ENCODE measurements at regions not wholly inside any gene's neighbourhood (a gene's known extent, or its start where the extent isn't known, plus 50 kb on each side); places are given as distances from the start of the nearest gene placed in this dataset.

GRCh38 chr6:227074-227782 is 65.1 kb upstream of the DUSP22 start:
- no peak for DNase-seq

- DNase-seq = no peak
Measured at GRCh38 chr6:227812-228338, 64.4 kb upstream of the DUSP22 start.

GRCh38 chr6:228881-229651 is 63.2 kb upstream of the DUSP22 start:
- no peak for DNase-seq

DNA sequence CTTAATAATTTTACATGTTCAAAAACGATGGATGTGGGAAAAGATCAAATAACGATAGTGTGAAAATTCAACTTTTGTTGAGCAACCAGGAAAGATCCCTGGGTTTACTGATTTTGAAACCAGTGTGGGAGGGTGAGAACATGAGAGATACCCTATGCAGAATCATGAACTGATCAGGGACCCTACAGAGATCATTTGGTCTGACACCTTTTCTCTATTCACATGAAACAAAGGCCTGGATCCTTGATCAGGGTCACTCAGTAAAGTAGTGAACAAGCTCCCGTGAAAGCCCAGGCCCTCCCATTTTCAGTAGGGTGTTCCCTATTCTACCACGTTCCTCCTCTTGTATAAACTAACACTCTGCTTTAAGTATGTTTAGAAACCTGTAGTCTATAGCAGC is 60.5 kb upstream of the DUSP22 start:
- DNase-seq = no peak

GRCh38 chr6:232982-233640 is 59.2 kb upstream of the DUSP22 start:
- no peak for DNase-seq

DNA sequence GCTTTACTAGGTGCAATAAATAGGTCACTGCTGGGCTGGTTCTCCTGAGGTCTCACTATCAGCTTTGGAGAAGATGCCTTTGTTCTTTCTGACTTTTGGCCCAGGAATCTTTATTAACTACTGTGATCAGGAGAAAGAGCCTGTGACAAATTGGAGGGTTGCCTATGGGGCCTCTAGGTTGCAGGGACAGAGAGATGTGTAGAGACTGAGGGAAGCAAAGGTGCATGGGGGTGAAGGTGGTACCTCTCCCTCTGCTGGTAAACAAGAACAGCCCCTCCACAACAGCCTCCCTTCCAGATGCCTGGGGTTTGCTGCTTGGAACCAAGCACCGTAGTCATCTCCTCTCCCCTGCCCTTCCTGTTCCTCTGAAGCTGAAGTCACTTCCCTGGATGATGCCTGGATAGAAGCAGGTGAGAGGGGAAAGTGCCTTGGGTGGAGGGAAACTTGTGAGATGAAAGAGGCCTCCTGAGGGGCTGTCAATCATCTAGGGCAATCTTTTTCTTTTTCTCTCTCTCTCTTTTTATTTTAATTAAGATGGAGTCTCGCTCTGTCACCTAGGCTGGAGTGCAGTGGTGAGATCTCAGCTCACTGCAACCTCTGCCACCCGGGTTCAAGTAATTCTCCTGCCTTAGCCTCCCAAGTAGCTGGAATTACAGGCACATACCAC is 57.4 kb upstream of the DUSP22 start:
- DNase-seq = no peak

DNA sequence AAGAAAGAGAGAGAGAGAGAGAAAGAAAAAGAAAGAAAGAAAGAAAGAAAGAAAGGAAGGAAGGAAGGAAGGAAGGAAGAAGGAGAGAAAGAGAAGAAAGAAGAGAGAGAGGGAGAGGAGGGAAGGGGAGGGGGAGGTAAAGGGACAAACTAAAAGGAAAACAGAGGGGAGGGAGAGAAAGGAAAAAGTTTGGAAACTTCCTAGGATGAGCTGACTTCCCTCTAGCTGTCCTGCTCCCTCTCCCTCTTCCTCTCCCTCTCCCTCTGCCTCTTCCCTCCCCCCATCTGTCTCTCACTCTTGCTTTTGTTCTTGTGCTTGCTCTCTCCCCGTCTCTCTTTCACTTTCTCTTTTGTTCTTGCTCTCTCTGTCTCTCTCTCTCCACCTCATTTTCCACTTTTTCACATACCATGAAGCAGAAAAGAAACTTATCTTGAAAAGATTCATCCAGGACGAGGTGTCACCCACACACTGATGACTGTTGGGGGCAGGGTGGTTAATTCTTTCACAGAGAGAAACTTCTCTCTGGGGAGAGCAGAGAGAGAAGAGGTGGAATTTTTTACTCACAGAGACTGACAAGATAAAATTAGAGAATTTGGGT is 56.4 kb upstream of the DUSP22 start:
- DNase-seq = no peak

DNA sequence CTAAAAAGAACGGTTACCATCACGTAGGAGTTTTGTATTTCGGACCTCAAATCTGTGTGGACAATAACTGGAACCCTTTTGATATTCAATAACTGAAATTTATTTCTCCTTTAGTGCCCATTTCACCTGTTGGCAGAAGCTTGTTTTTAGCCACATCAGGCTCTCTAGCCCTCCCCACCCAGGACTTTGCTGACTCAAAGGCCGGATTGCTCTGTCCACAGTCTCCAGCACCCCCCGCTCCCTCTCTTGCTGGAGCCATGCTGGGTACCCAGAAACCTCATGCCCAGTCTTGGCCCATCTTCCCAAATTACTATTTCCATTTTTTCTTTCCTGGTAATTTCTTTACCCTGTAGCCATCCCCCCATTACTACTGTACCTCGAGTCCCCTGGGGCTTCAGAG is 55.8 kb upstream of the DUSP22 start:
- no peak for DNase-seq

GRCh38 chr6:240151-240550 is 52.1 kb upstream of the DUSP22 start:
- DNase-seq = no peak

DNA sequence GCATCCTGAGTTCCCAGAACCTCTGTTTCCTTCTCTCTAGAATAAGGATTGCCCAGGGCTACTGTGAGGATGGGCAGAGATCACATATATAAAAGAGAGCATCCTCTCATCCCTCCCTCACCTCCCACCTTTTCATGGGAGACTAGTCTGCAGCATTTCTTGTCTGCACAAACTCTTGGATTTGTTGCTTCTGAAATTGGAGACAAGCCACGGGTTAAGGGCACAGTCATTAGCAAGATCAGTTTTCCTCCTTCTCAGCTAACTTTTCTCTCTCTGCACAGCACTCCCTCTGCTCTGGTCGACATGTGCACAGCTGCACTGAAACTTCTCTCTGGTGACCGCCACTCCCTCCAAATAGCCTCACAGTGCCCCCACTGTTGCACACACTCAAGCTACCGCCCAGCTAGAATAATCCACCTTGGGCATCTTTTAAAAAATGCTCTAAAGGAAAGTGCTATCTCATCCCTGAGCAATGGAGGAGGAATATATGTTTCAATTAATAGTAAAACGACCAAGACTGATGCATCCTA is 50.9 kb upstream of the DUSP22 start:
- no peak for DNase-seq

All from NCI-H526 treated with DMSO at 0.1 percent for 48 hours (cell line).